ENCODE measurements at regions not wholly inside any gene's neighbourhood (a gene's known extent, or its start where the extent isn't known, plus 50 kb on each side); places are given as distances from the start of the nearest gene placed in this dataset.

GRCh38 chr13:42658019-42658418 lies 84.1 kb downstream of the TNFSF11 start:
- Histone ChIP-seq H3K9me3 (ENCODE audit: insufficient read depth, low read length) (no peaks in the 10 kb centered on the region), H2AFZ (ENCODE audit: low read depth, low read length) (no peak overlapping the region), H3K4me1 (ENCODE audit: low read length) (peaks cover 27% of the 10 kb centered on the region), H3K9ac (ENCODE audit: low read length) (no peak overlapping the region), H3K4me2 (ENCODE audit: low read length) (no peak overlapping the region), H3K36me3 (replicated peaks; ENCODE audit: low read depth, low read length) (no peaks in the 10 kb centered on the region), H3K4me3 (ENCODE audit: low read length) (no peak overlapping the region), H3K27ac (ENCODE audit: low read length) (no peak overlapping the region), H3K27me3 (ENCODE audit: low read depth, low read length) (peaks cover 80% of the 10 kb centered on the region), H4K20me1 (ENCODE audit: insufficient read depth, low read length) (no peaks in the 10 kb centered on the region), H3K79me2 (ENCODE audit: low read length) (no peaks in the 10 kb centered on the region)
- TF ChIP-seq CTCF (IDR thresholded peaks at IDR 0.05; ENCODE audit: low read depth, low read length) (no peak), EZH2phosphoT487 (IDR thresholded peaks at IDR 0.05; ENCODE audit: low read depth) (no peak)

GRCh38 chr13:42660333-42660965 lies 86.5 kb downstream of the TNFSF11 start:
- Histone ChIP-seq H4K20me1 (ENCODE audit: insufficient read depth, low read length) (no peaks in the 10 kb centered on the region), H3K79me2 (ENCODE audit: low read length) (no peaks in the 10 kb centered on the region), H3K27me3 (ENCODE audit: low read depth, low read length) (peaks cover 76% of the 10 kb centered on the region), H3K4me2 (ENCODE audit: low read length) (no peak overlapping the region), H3K4me1 (ENCODE audit: low read length) (peaks cover 16% of the 10 kb centered on the region), H3K36me3 (replicated peaks; ENCODE audit: low read depth, low read length) (no peaks in the 10 kb centered on the region), H3K9me3 (ENCODE audit: insufficient read depth, low read length) (no peaks in the 10 kb centered on the region), H3K4me3 (ENCODE audit: low read length) (no peak overlapping the region), H2AFZ (ENCODE audit: low read depth, low read length) (no peak overlapping the region), H3K9ac (ENCODE audit: low read length) (no peak overlapping the region), H3K27ac (ENCODE audit: low read length) (no peak overlapping the region)
- peak; percentile 58 for TF ChIP-seq CTCF (IDR thresholded peaks at IDR 0.05; ENCODE audit: low read depth, low read length)
- no peak for TF ChIP-seq EZH2phosphoT487 (IDR thresholded peaks at IDR 0.05; ENCODE audit: low read depth)

GRCh38 chr13:42667638-42668037 lies 93.7 kb downstream of the TNFSF11 start:
- no peaks in the 10 kb centered on the region for H3K9me3 ChIP-seq (ENCODE audit: insufficient read depth, low read length)

GRCh38 chr13:42671502-42671901 lies 97.5 kb downstream of the TNFSF11 start:
- H3K9me3 ChIP-seq (ENCODE audit: insufficient read depth, low read length) = peaks cover 6% of the 10 kb centered on the region; the same call in 1 of the 2 replicates
- H4K20me1 ChIP-seq (ENCODE audit: insufficient read depth, low read length) = no peaks in the 10 kb centered on the region
- no peaks in the 10 kb centered on the region for H3K36me3 ChIP-seq (replicated peaks; ENCODE audit: low read depth, low read length)
- no peak overlapping the region for H2AFZ ChIP-seq (ENCODE audit: low read depth, low read length)
- H3K4me3 ChIP-seq (ENCODE audit: low read length) = no peak overlapping the region
- no peak overlapping the region for H3K9ac ChIP-seq (ENCODE audit: low read length)
- no peak overlapping the region for H3K4me2 ChIP-seq (ENCODE audit: low read length)
- no peaks in the 10 kb centered on the region for H3K79me2 ChIP-seq (ENCODE audit: low read length)
- H3K27ac ChIP-seq (ENCODE audit: low read length) = no peak overlapping the region
- H3K4me1 ChIP-seq (ENCODE audit: low read length) = no peaks in the 10 kb centered on the region
- H3K27me3 ChIP-seq (ENCODE audit: low read depth, low read length) = no peaks in the 10 kb centered on the region
- TF ChIP-seq CTCF (IDR thresholded peaks at IDR 0.05; ENCODE audit: low read depth, low read length) (no peak), EZH2phosphoT487 (IDR thresholded peaks at IDR 0.05; ENCODE audit: low read depth) (no peak)

More at GRCh38 chr13:42667638-42668037, 93.7 kb downstream of the TNFSF11 start:
- Histone ChIP-seq H3K9ac (ENCODE audit: low read length) (no peak overlapping the region), H3K4me1 (ENCODE audit: low read length) (no peaks in the 10 kb centered on the region), H3K4me3 (ENCODE audit: low read length) (no peak overlapping the region), H3K4me2 (ENCODE audit: low read length) (no peak overlapping the region), H4K20me1 (ENCODE audit: insufficient read depth, low read length) (no peaks in the 10 kb centered on the region), H3K79me2 (ENCODE audit: low read length) (no peaks in the 10 kb centered on the region), H3K36me3 (replicated peaks; ENCODE audit: low read depth, low read length) (no peaks in the 10 kb centered on the region), H3K27me3 (ENCODE audit: low read depth, low read length) (peaks cover 11% of the 10 kb centered on the region; the same call in 1 of the 2 replicates), H2AFZ (ENCODE audit: low read depth, low read length) (no peak overlapping the region), H3K27ac (ENCODE audit: low read length) (no peak overlapping the region)
- no peak for TF ChIP-seq EZH2phosphoT487 (IDR thresholded peaks at IDR 0.05; ENCODE audit: low read depth)
- no peak for TF ChIP-seq CTCF (IDR thresholded peaks at IDR 0.05; ENCODE audit: low read depth, low read length)
